Testis (tissue), 2 donors: ENCODE measurements at regions not wholly inside any gene's neighbourhood (a gene's known extent, or its start where the extent isn't known, plus 50 kb on each side); places are given as distances from the start of the nearest gene placed in this dataset.

Source experiments
- CTCF ChIP-seq, 3 experiments: fragments of 450-650 bp in 2 of 3; fragments of 200-600 bp in 1 of 3; sonication (generic) in 1 of 3; IDR thresholded peaks; one replicate each; pipeline ENCODE4 v1.5.1; 2016 to 2019; ENCODE audit warnings: antibody characterized with exemption in 3 of 3, mild to moderate bottlenecking in 2 of 3, moderate library complexity in 1 of 3
- POLR2A ChIP-seq: fragments of 450-650 bp; IDR thresholded peaks from one replicate; pipeline ENCODE4 v1.6.1; 2017; ENCODE audit warnings: antibody characterized with exemption, mild to moderate bottlenecking, moderate library complexity

GRCh38 chr9:18138656-18139055, 335.3 kb upstream of the ADAMTSL1 start:
- TF ChIP-seq CTCF (IDR thresholded peaks at IDR 0.05): no peak
- TF ChIP-seq POLR2A: no peak
